Activated T-helper 17 cell treated with anti-CD3 and anti-CD28 coated beads, Interleukin-2, amount 50 U/mL, for 72 hours (primary cell): ENCODE measurements at regions not wholly inside any gene's neighbourhood (a gene's known extent, or its start where the extent isn't known, plus 50 kb on each side); places are given as distances from the start of the nearest gene placed in this dataset.

Experiments used
- ATAC-seq: fragments of 150-1000 bp; cut with Tn5 transposase; replicated peaks from 2 replicates; pipeline ENCODE4 v1.10.0; 2021; ENCODE audit warnings: mild to moderate bottlenecking, moderate library complexity
- H3K27ac Mint-ChIP-seq: one replicate; pipeline ENCODE4 v1.8.0; 2022; ENCODE audit warnings: mixed read lengths
- H3K27me3 Mint-ChIP-seq: one replicate; pipeline ENCODE4 v1.8.0; 2022; ENCODE audit warnings: mixed read lengths
- H3K36me3 Mint-ChIP-seq: one replicate; pipeline ENCODE4 v1.8.0; 2022; ENCODE audit warnings: low read depth, mild to moderate bottlenecking, mixed read lengths
- H3K4me1 Mint-ChIP-seq: one replicate; pipeline ENCODE4 v1.8.0; 2022; ENCODE audit warnings: mixed read lengths
- H3K4me3 Mint-ChIP-seq: one replicate; pipeline ENCODE4 v1.8.0; 2022; ENCODE audit warnings: mild to moderate bottlenecking, mixed read lengths
- H3K9me3 Mint-ChIP-seq: one replicate; pipeline ENCODE4 v1.8.0; 2022; ENCODE audit warnings: mixed read lengths

- no peaks in the 10 kb centered on the region for H3K9me3 Mint-ChIP-seq
- no peaks in the 10 kb centered on the region for H3K36me3 Mint-ChIP-seq
- peaks cover 6% of the 10 kb centered on the region for H3K27me3 Mint-ChIP-seq
- no peak overlapping the region for H3K4me3 Mint-ChIP-seq
- no peak for ATAC-seq
- no peak overlapping the region for H3K27ac Mint-ChIP-seq
- H3K4me1 Mint-ChIP-seq, result no peaks in the 10 kb centered on the region
These were observed 295.7 kb downstream of the TMA16 start for GRCh38 chr4:163790231-163790630.

GRCh38 chr4:163795885-163796284, 301.4 kb downstream of the TMA16 start:
- Mint-ChIP-seq H3K9me3 (no peaks in the 10 kb centered on the region), H3K4me3 (no peak overlapping the region), H3K27me3 (no peaks in the 10 kb centered on the region), H3K36me3 (no peaks in the 10 kb centered on the region), H3K27ac (no peak overlapping the region), H3K4me1 (no peaks in the 10 kb centered on the region)
- ATAC-seq, result no peak

GRCh38 chr4:163804001-163804400, 309.5 kb downstream of the TMA16 start:
- ATAC-seq, result no peak
- H3K27me3 Mint-ChIP-seq, result no peaks in the 10 kb centered on the region
- H3K27ac Mint-ChIP-seq, result no peak overlapping the region
- no peak overlapping the region for H3K4me3 Mint-ChIP-seq
- no peaks in the 10 kb centered on the region for H3K4me1 Mint-ChIP-seq
- no peaks in the 10 kb centered on the region for H3K36me3 Mint-ChIP-seq
- no peaks in the 10 kb centered on the region for H3K9me3 Mint-ChIP-seq

- H3K36me3 Mint-ChIP-seq, result no peaks in the 10 kb centered on the region
- H3K4me3 Mint-ChIP-seq, result no peak overlapping the region
- ATAC-seq, result no peak
- no peaks in the 10 kb centered on the region for H3K4me1 Mint-ChIP-seq
- H3K27ac Mint-ChIP-seq, result no peak overlapping the region
- H3K27me3 Mint-ChIP-seq, result peaks cover 4% of the 10 kb centered on the region
- no peaks in the 10 kb centered on the region for H3K9me3 Mint-ChIP-seq
These were observed 312.2 kb downstream of the TMA16 start for GRCh38 chr4:163806653-163807052.

GRCh38 chr4:163808011-163808410, 313.5 kb downstream of the TMA16 start:
- Mint-ChIP-seq H3K36me3 (no peaks in the 10 kb centered on the region), H3K27me3 (peaks cover 4% of the 10 kb centered on the region), H3K9me3 (no peaks in the 10 kb centered on the region), H3K4me3 (no peak overlapping the region), H3K4me1 (no peaks in the 10 kb centered on the region), H3K27ac (no peak overlapping the region)
- ATAC-seq, result no peak

GRCh38 chr4:163810755-163811154, 316.3 kb downstream of the TMA16 start:
- Mint-ChIP-seq H3K4me1 (no peaks in the 10 kb centered on the region), H3K9me3 (no peaks in the 10 kb centered on the region), H3K36me3 (no peaks in the 10 kb centered on the region), H3K4me3 (no peak overlapping the region), H3K27ac (no peak overlapping the region), H3K27me3 (peaks cover 4% of the 10 kb centered on the region)
- ATAC-seq, result no peak

GRCh38 chr4:163815776-163816175, 321.3 kb downstream of the TMA16 start:
- Mint-ChIP-seq H3K36me3 (no peaks in the 10 kb centered on the region), H3K4me3 (no peak overlapping the region), H3K4me1 (no peaks in the 10 kb centered on the region), H3K27me3 (peaks cover 4% of the 10 kb centered on the region), H3K9me3 (no peaks in the 10 kb centered on the region), H3K27ac (no peak overlapping the region)
- no peak for ATAC-seq

GRCh38 chr4:163816494-163816893, 322.0 kb downstream of the TMA16 start:
- no peak for ATAC-seq
- Mint-ChIP-seq H3K27me3 (no peaks in the 10 kb centered on the region), H3K9me3 (no peaks in the 10 kb centered on the region)

GRCh38 chr4:163818673-163819072, 324.2 kb downstream of the TMA16 start:
- no peaks in the 10 kb centered on the region for H3K27me3 Mint-ChIP-seq
- no peak overlapping the region for H3K4me3 Mint-ChIP-seq
- no peaks in the 10 kb centered on the region for H3K9me3 Mint-ChIP-seq
- no peaks in the 10 kb centered on the region for H3K4me1 Mint-ChIP-seq
- no peak overlapping the region for H3K27ac Mint-ChIP-seq
- no peaks in the 10 kb centered on the region for H3K36me3 Mint-ChIP-seq
- ATAC-seq, result no peak

More at GRCh38 chr4:163816494-163816893, 322.0 kb downstream of the TMA16 start:
- Mint-ChIP-seq H3K27ac (no peak overlapping the region), H3K36me3 (no peaks in the 10 kb centered on the region), H3K4me3 (no peak overlapping the region), H3K4me1 (no peaks in the 10 kb centered on the region)

- H3K4me1 Mint-ChIP-seq, result no peaks in the 10 kb centered on the region
- H3K27ac Mint-ChIP-seq, result no peak overlapping the region
- no peak for ATAC-seq
- H3K36me3 Mint-ChIP-seq, result no peaks in the 10 kb centered on the region
- peaks cover 3% of the 10 kb centered on the region for H3K9me3 Mint-ChIP-seq
- peaks cover 7% of the 10 kb centered on the region for H3K27me3 Mint-ChIP-seq
- H3K4me3 Mint-ChIP-seq, result no peak overlapping the region
These were observed 339.2 kb downstream of the TMA16 start for GRCh38 chr4:163833669-163834068.

GRCh38 chr4:163846008-163846407, 351.5 kb downstream of the TMA16 start:
- H3K4me1 Mint-ChIP-seq, result no peaks in the 10 kb centered on the region
- H3K27me3 Mint-ChIP-seq, result no peaks in the 10 kb centered on the region
- ATAC-seq, result no peak
- H3K4me3 Mint-ChIP-seq, result no peak overlapping the region
- H3K27ac Mint-ChIP-seq, result no peak overlapping the region
- no peaks in the 10 kb centered on the region for H3K9me3 Mint-ChIP-seq
- H3K36me3 Mint-ChIP-seq, result no peaks in the 10 kb centered on the region

GRCh38 chr4:163852246-163852645, 357.8 kb downstream of the TMA16 start:
- no peaks in the 10 kb centered on the region for H3K9me3 Mint-ChIP-seq
- H3K4me3 Mint-ChIP-seq, result no peak overlapping the region
- H3K4me1 Mint-ChIP-seq, result no peaks in the 10 kb centered on the region
- no peaks in the 10 kb centered on the region for H3K36me3 Mint-ChIP-seq
- H3K27me3 Mint-ChIP-seq, result no peaks in the 10 kb centered on the region
- no peak overlapping the region for H3K27ac Mint-ChIP-seq
- no peak for ATAC-seq

GRCh38 chr4:163857903-163858302, 363.4 kb downstream of the TMA16 start:
- Mint-ChIP-seq H3K4me1 (no peaks in the 10 kb centered on the region), H3K27me3 (peaks cover 14% of the 10 kb centered on the region), H3K4me3 (no peak overlapping the region), H3K27ac (no peak overlapping the region), H3K9me3 (no peaks in the 10 kb centered on the region), H3K36me3 (no peaks in the 10 kb centered on the region)
- no peak for ATAC-seq

GRCh38 chr4:163858515-163858914, 364.0 kb downstream of the TMA16 start:
- no peaks in the 10 kb centered on the region for H3K36me3 Mint-ChIP-seq
- H3K4me3 Mint-ChIP-seq, result no peak overlapping the region
- H3K27ac Mint-ChIP-seq, result no peak overlapping the region
- peaks cover 14% of the 10 kb centered on the region for H3K27me3 Mint-ChIP-seq
- no peaks in the 10 kb centered on the region for H3K4me1 Mint-ChIP-seq
- no peaks in the 10 kb centered on the region for H3K9me3 Mint-ChIP-seq
- no peak for ATAC-seq

- H3K36me3 Mint-ChIP-seq, result no peaks in the 10 kb centered on the region
- H3K4me1 Mint-ChIP-seq, result no peaks in the 10 kb centered on the region
- H3K27me3 Mint-ChIP-seq, result peaks cover 14% of the 10 kb centered on the region
- no peak overlapping the region for H3K4me3 Mint-ChIP-seq
- H3K27ac Mint-ChIP-seq, result no peak overlapping the region
- no peaks in the 10 kb centered on the region for H3K9me3 Mint-ChIP-seq
- no peak for ATAC-seq
These were observed 368.6 kb downstream of the TMA16 start for GRCh38 chr4:163863082-163863481.

- Mint-ChIP-seq H3K4me3 (no peak overlapping the region), H3K36me3 (no peaks in the 10 kb centered on the region), H3K27ac (no peak overlapping the region), H3K4me1 (no peaks in the 10 kb centered on the region), H3K27me3 (peaks cover 3% of the 10 kb centered on the region), H3K9me3 (no peaks in the 10 kb centered on the region)
- ATAC-seq, result no peak
These were observed 370.5 kb downstream of the TMA16 start for GRCh38 chr4:163865010-163865409.
